Stimulated activated naive CD8-positive, alpha-beta T cell treated with anti-CD3 and anti-CD28 coated beads, Interleukin-15, Interleukin-2, amounts not matched to agents 100 ng/mL and 50 ng/mL, for 24 hours (primary cell): ENCODE measurements at regions not wholly inside any gene's neighbourhood (a gene's known extent, or its start where the extent isn't known, plus 50 kb on each side); places are given as distances from the start of the nearest gene placed in this dataset.
"Not testable (repeated sequence)": the region's sequence is repeated elsewhere in the genome, so short reads cannot be mapped to it uniquely, and the experiment has no call there.

Source experiments
- H3K27ac Mint-ChIP-seq: one replicate; pipeline ENCODE4 v1.8.0; 2021; ENCODE audit warnings: mild to moderate bottlenecking, mixed read lengths
- H3K27me3 Mint-ChIP-seq: one replicate; pipeline ENCODE4 v1.8.0; 2021; ENCODE audit warnings: mixed read lengths
- H3K36me3 Mint-ChIP-seq: one replicate; pipeline ENCODE4 v1.8.0; 2021; ENCODE audit warnings: low read depth, mixed read lengths
- H3K4me1 Mint-ChIP-seq: one replicate; pipeline ENCODE4 v1.8.0; 2021; ENCODE audit warnings: low read depth, mixed read lengths
- H3K4me3 Mint-ChIP-seq: one replicate; pipeline ENCODE4 v1.8.0; 2021; ENCODE audit warnings: mild to moderate bottlenecking, mixed read lengths
- H3K9me3 Mint-ChIP-seq: one replicate; pipeline ENCODE4 v1.8.0; 2021; ENCODE audit warnings: mixed read lengths

DNA sequence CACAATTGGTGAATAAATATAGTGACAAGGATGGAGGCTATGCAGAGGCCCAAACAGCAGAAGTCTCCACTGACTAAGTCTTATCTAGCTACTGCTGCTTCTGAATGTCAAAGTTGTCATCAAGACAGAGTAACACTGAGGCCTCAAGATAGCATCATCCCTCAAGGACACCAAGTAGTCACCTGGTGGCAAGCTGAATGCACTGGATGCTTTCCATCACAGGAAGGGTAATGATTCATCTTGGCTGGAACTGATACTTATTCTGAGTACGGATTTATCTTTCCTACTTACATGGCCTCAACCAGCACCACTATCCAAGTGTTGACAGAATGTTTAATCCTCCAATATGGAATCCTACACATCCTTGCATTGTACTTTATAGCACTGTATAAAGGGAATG, 2997.8 kb upstream of the TEKT4 start:
- H3K4me1 Mint-ChIP-seq, H3K27ac Mint-ChIP-seq, H3K36me3 Mint-ChIP-seq, H3K27me3 Mint-ChIP-seq, H3K9me3 Mint-ChIP-seq, H3K4me3 Mint-ChIP-seq: not testable (repeated sequence)

DNA sequence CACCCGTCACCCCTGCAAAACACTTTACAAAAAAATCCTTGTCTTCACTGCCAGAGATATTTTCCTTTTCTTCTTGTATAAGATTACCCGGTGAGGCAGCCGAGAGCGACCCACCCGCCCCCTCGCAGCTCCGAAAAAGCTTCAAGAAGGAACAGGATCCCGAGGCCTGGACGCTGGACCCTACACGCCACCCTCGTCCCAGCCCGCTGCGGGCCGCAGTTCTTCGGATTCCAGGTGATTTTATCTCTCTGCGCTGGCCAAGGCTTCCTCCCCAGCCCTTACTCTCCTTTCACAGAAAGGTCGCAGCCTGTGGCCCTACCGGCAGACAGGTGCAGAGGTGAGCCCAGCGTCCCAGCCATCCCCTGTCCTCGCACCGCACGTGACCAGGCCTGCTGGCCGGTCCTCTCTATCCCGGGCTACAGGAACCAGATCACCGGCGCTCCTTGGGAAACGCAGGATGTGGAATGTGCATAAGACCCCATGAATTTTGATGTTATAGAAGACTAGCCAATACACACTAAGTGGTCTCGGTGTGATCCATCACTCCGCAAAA, 2993.5 kb upstream of the TEKT4 start:
- H3K27me3 Mint-ChIP-seq, H3K9me3 Mint-ChIP-seq, H3K36me3 Mint-ChIP-seq, H3K4me3 Mint-ChIP-seq, H3K4me1 Mint-ChIP-seq, H3K27ac Mint-ChIP-seq: not testable (repeated sequence)

DNA sequence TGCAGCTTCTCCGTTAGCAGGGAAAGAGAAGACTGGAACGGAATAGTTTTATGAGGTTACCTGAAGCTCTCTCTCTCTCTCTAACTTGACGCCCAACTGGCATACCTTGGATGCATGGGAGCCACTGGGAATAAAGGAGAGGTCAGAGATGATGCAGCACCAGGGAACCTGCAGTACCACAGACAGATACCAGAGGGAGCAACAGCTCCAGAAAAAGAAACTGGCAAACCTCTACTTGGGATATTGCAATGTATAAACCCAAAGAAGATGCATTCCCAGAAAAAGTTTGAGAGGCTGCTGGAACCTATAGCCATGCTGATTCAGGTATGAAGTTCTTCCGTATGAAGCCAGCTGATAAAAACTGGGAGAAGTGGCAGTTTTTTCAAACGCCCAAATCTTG, 2976.1 kb upstream of the TEKT4 start:
- H3K27me3 Mint-ChIP-seq, H3K4me3 Mint-ChIP-seq, H3K27ac Mint-ChIP-seq, H3K36me3 Mint-ChIP-seq, H3K4me1 Mint-ChIP-seq, H3K9me3 Mint-ChIP-seq: not testable (repeated sequence)

DNA sequence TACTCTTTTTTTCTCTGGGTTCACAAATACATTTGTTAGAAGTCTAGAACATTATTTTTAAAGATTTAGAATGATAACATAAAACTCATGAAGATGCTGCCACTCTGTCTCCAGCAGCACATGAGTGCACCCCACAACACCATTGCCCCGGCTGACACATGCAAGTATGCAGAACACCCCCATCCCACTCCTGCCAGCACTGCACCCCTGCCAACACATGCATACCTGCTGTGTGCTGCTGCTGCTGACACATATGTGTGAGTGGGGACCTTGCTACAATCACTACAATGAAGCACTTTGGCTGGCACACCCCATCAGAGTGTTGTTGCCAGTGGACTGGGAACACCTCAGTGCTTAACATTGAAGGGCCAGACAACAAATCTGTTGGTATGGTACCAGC, 2953.6 kb upstream of the TEKT4 start:
- not testable (repeated sequence) for H3K27ac Mint-ChIP-seq, H3K27me3 Mint-ChIP-seq, H3K36me3 Mint-ChIP-seq, H3K4me3 Mint-ChIP-seq, H3K4me1 Mint-ChIP-seq
- peaks cover 18% of the 10 kb centered on the region for H3K9me3 Mint-ChIP-seq
